A549 (cell line): ENCODE measurements at regions not wholly inside any gene's neighbourhood (a gene's known extent, or its start where the extent isn't known, plus 50 kb on each side); places are given as distances from the start of the nearest gene placed in this dataset.

Experiments used
- ATAC-seq, 2 experiments: fragments of 200-7000 bp in 1 of 2; fragments of >200 bp in 1 of 2; cut with Nextera tagmentation in 1 of 2; cut with Tn5 transposase in 1 of 2; 3 replicates each; pipeline versions ENCODE4 v1.8.0 to v1.9.1; 2018 to 2020; ENCODE audit warnings: mild to moderate bottlenecking in 1 of 2, moderate library complexity in 1 of 2
- CTCF ChIA-PET: fragments of 300-600 bp; sonication (Branson Sonifier 250); formaldehyde crosslinking; extraction: SDS; loops from one replicate; lab custom pipeline; 2021; ENCODE audit warnings: antibody characterized with exemption, inconsistent platforms; lab: Yijun Ruan, JAX
- POLR2A ChIA-PET: fragments of 350-600 bp; formaldehyde crosslinking; extraction: SDS; loops from one replicate; lab custom pipeline; 2021; ENCODE audit warnings: antibody characterized with exemption, inconsistent platforms; lab: Yijun Ruan, JAX
- DNase-seq, 2 experiments: peaks; one replicate each; pipeline versions ENCODE4 v3.0.0 to v3.0.0-alpha.2; 2011 to 2016; ENCODE audit warnings: low read depth in 1 of 2, low spot score in 1 of 2
- FAIRE-seq: peaks from 2 replicates; lab custom pipeline; 2011; peaks lifted over from hg19 to GRCh38; lab: Jason Lieb, UNC
- H3K27ac ChIP-seq, 2 experiments: fragments of >200 bp; sonication (Bioruptor Twin); formaldehyde crosslinking; 3 replicates each; pipeline ENCODE4 v1.5.1; 2016 to 2017
- H3K4me1 ChIP-seq: fragments of >200 bp; sonication (Bioruptor Twin); formaldehyde crosslinking; 3 replicates; pipeline ENCODE4 v1.6.1; 2016
- H3K4me2 ChIP-seq: fragments of >200 bp; sonication (Bioruptor Twin); formaldehyde crosslinking; 3 replicates; pipeline ENCODE4 v1.6.1; 2016
- H3K4me3 ChIP-seq: fragments of >200 bp; sonication (Bioruptor Twin); formaldehyde crosslinking; 3 replicates; pipeline ENCODE4 v1.5.1; 2016
- H3K9me3 ChIP-seq: fragments of >200 bp; sonication (Bioruptor Twin); formaldehyde crosslinking; 3 replicates; pipeline ENCODE4 v1.6.1; 2016
- CBX8 ChIP-seq: fragments of 200-600 bp; sonication (generic); IDR thresholded peaks from 2 replicates; pipeline ENCODE4 v1.6.1; 2016
- CEBPB ChIP-seq, 2 experiments: fragments of >200 bp in 1 of 2; sonication (Bioruptor Twin) in 1 of 2; formaldehyde crosslinking in 1 of 2; IDR thresholded peaks; 2 replicates each; pipeline ENCODE4 v1.6.1; 2012 to 2016
- EHF ChIP-seq: fragments of 250-450 bp; sonication (Bioruptor Pico); IDR thresholded peaks from 2 replicates; pipeline ENCODE4 v1.5.0; 2020; ENCODE audit warnings: mild to moderate bottlenecking
- ELK1 ChIP-seq: fragments of 150-350 bp; IDR thresholded peaks from 2 replicates; pipeline ENCODE4 v1.6.1; 2014; ENCODE audit warnings: low read depth, mild to moderate bottlenecking, low read length
- FOSB ChIP-seq: fragments of 250-450 bp; sonication (Bioruptor Pico); IDR thresholded peaks from 2 replicates; pipeline ENCODE4 v1.5.0; 2020; ENCODE audit warnings: mild to moderate bottlenecking, moderate library complexity
- FOXS1 ChIP-seq: fragments of 250-450 bp; sonication (Bioruptor Pico); IDR thresholded peaks from 2 replicates; pipeline ENCODE4 v1.5.0; 2020; ENCODE audit warnings: mild to moderate bottlenecking, moderate library complexity
- HDAC2 ChIP-seq: fragments of 200-600 bp; sonication (generic); IDR thresholded peaks from 2 replicates; pipeline ENCODE4 v1.6.1; 2016
- HMGXB4 ChIP-seq: fragments of 250-450 bp; sonication (Bioruptor Pico); IDR thresholded peaks from 2 replicates; pipeline ENCODE4 v1.5.0; 2021; ENCODE audit warnings: mild to moderate bottlenecking, moderate library complexity, borderline replicate concordance
- HOXA7 ChIP-seq: fragments of 250-450 bp; sonication (Bioruptor Pico); IDR thresholded peaks from 2 replicates; pipeline ENCODE4 v1.5.0; 2020; ENCODE audit warnings: mild to moderate bottlenecking, moderate library complexity
- HOXB13 ChIP-seq: fragments of 250-450 bp; sonication (Bioruptor Pico); IDR thresholded peaks from 2 replicates; pipeline ENCODE4 v1.5.0; 2020; ENCODE audit warnings: low read depth, mild to moderate bottlenecking, moderate library complexity
- HOXB5 ChIP-seq: fragments of 250-450 bp; sonication (Bioruptor Pico); IDR thresholded peaks from 2 replicates; pipeline ENCODE4 v1.5.0; 2020; ENCODE audit warnings: mild to moderate bottlenecking, moderate library complexity
- JUNB ChIP-seq: fragments of >200 bp; sonication (Bioruptor Twin); formaldehyde crosslinking; IDR thresholded peaks from 2 replicates; pipeline ENCODE4 v1.6.1; 2016
- KDM5A ChIP-seq: fragments of 200-600 bp; sonication (generic); IDR thresholded peaks from 2 replicates; pipeline ENCODE4 v1.6.1; 2016; ENCODE audit warnings: antibody characterized with exemption, mild to moderate bottlenecking
- MAFK ChIP-seq: fragments of 450-650 bp; IDR thresholded peaks from 2 replicates; pipeline ENCODE4 v1.6.1; 2014; ENCODE audit not compliant: partially characterized antibody
- NPAS2 ChIP-seq: fragments of 250-450 bp; sonication (Bioruptor Pico); IDR thresholded peaks from 2 replicates; pipeline ENCODE4 v1.8.0; 2022; ENCODE audit warnings: mild to moderate bottlenecking, moderate library complexity, borderline replicate concordance
- POLR2A ChIP-seq: IDR thresholded peaks from 2 replicates; pipeline ENCODE4 v1.6.1; 2012; ENCODE audit warnings: mild to moderate bottlenecking, low read length
- RCOR1 ChIP-seq: fragments of 150-350 bp; IDR thresholded peaks from 2 replicates; pipeline ENCODE4 v1.6.1; 2014; ENCODE audit warnings: antibody characterized with exemption, low read length, low read depth
- REST ChIP-seq: fragments of 200-600 bp; sonication (generic); IDR thresholded peaks from 2 replicates; pipeline ENCODE4 v1.6.1; 2016; ENCODE audit warnings: antibody characterized with exemption, mild to moderate bottlenecking, moderate library complexity
- TFCP2L1 ChIP-seq: fragments of 250-450 bp; sonication (Bioruptor Pico); IDR thresholded peaks from 2 replicates; pipeline ENCODE4 v1.5.0; 2021; ENCODE audit warnings: mild to moderate bottlenecking
- ZFP36 ChIP-seq: fragments of 450-650 bp; IDR thresholded peaks from 2 replicates; pipeline ENCODE4 v1.6.1; 2014; ENCODE audit warnings: borderline replicate concordance; ENCODE audit not compliant: partially characterized antibody
- ZNF302 ChIP-seq: fragments of 250-450 bp; sonication (Bioruptor Pico); IDR thresholded peaks from 2 replicates; pipeline ENCODE4 v1.9.0; 2021; ENCODE audit warnings: inconsistent platforms, mild to moderate bottlenecking, moderate library complexity
- WGBS: methylation state at CpG from one replicate; pipeline ENCODE4 v1.1.6; 2017; ENCODE audit errors: missing lambda C conversion rate; 5-methylcytosine and 5-hydroxymethylcytosine counted together
- TF ChIP-seq, protein P1 (sequence below): IDR thresholded peaks from 2 replicates; pipeline ENCODE4 v1.6.1; 2012
- TF ChIP-seq, protein P2 (sequence below): fragments of >200 bp; sonication (Bioruptor Twin); formaldehyde crosslinking; IDR thresholded peaks from 3 replicates; pipeline ENCODE4 v1.6.1; 2016

- Histone ChIP-seq H3K4me3 (no peak overlapping the region), H3K4me2 (no peak overlapping the region), H3K4me1 (no peaks in the 10 kb centered on the region), H3K27ac (no peak overlapping the region), H3K9me3 (no peaks in the 10 kb centered on the region)
- ATAC-seq (no peak), DNase-seq (no peak), FAIRE-seq (no peak)
- ChIA-PET CTCF (interaction anchor here (0.5 to 1.7 kb wide), 4 partner anchors 10 to 550 kb away, joined by 3 to 5 read pairs (median 4); no protein-coding TSS in a partner anchor), POLR2A (no interaction called here)
- TF ChIP-seq HDAC2 (no peak), POLR2A (no peak), JUNB (no peak), REST (no peak), ZNF302 (CRISPR knock-in tag) (no peak), CBX8 (no peak)
- TF ChIP-seq, protein P1, sequence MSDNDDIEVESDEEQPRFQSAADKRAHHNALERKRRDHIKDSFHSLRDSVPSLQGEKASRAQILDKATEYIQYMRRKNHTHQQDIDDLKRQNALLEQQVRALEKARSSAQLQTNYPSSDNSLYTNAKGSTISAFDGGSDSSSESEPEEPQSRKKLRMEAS = no peak
- 0% methylated on average over 2 of the region's 2 CpGs for WGBS
Observed at GRCh38 chr12:114291389-114292060, 114.4 kb downstream of the TBX5 start.

GRCh38 chr12:114287821-114288525 lies 118.0 kb downstream of the TBX5 start:
- CTCF ChIA-PET = interaction anchor here (0.8 to 1.2 kb wide), 2 partner anchors 11 to 16 kb away, joined by 3 read pairs; no protein-coding TSS in a partner anchor
- TF ChIP-seq KDM5A (no peak), MAFK (no peak), HOXB13 (no peak), EHF (CRISPR knock-in tag) (no peak), TFCP2L1 (CRISPR knock-in tag) (no peak), CBX8 (no peak), HOXB5 (CRISPR knock-in tag) (no peak)
- TF ChIP-seq, protein P1 = no peak
- TF ChIP-seq, protein P2, sequence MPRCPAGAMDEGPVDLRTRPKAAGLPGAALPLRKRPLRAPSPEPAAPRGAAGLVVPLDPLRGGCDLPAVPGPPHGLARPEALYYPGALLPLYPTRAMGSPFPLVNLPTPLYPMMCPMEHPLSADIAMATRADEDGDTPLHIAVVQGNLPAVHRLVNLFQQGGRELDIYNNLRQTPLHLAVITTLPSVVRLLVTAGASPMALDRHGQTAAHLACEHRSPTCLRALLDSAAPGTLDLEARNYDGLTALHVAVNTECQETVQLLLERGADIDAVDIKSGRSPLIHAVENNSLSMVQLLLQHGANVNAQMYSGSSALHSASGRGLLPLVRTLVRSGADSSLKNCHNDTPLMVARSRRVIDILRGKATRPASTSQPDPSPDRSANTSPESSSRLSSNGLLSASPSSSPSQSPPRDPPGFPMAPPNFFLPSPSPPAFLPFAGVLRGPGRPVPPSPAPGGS = no peak
- H3K4me1 ChIP-seq = no peaks in the 10 kb centered on the region
- FAIRE-seq = no peak
- H3K27ac ChIP-seq = no peak overlapping the region
- POLR2A ChIA-PET = no interaction called here
- H3K4me2 ChIP-seq = no peak overlapping the region
- ATAC-seq = no peak
- no peaks in the 10 kb centered on the region for H3K9me3 ChIP-seq
- no peak for DNase-seq
- H3K4me3 ChIP-seq = no peak overlapping the region
- 26% methylated on average over 3 of the region's 3 CpGs for WGBS

GRCh38 chr12:114286145-114286544 lies 119.8 kb downstream of the TBX5 start:
- H3K4me2 ChIP-seq = no peak overlapping the region
- no peak overlapping the region for H3K27ac ChIP-seq
- FAIRE-seq (no peak), DNase-seq (no peak), ATAC-seq (no peak)
- no peak overlapping the region for H3K4me3 ChIP-seq
- ChIA-PET POLR2A (no interaction called here), CTCF (no interaction called here)
- H3K9me3 ChIP-seq = no peaks in the 10 kb centered on the region
- WGBS = 7% methylated on average over 2 of the region's 2 CpGs
- H3K4me1 ChIP-seq = no peaks in the 10 kb centered on the region
- no peak for TF ChIP-seq ELK1
- TF ChIP-seq ZFP36 = no peak
- TF ChIP-seq NPAS2 (CRISPR knock-in tag) = no peak
- TF ChIP-seq FOXS1 (CRISPR knock-in tag) = no peak
- no peak for TF ChIP-seq HMGXB4 (CRISPR knock-in tag)
- TF ChIP-seq ZNF302 (CRISPR knock-in tag) = no peak
- no peak for TF ChIP-seq FOSB
- no peak for TF ChIP-seq HOXA7 (CRISPR knock-in tag)
- no peak for TF ChIP-seq CEBPB (IDR thresholded peaks at IDR 0.05)
- no peak for TF ChIP-seq RCOR1
- TF ChIP-seq, protein P2 = no peak
- TF ChIP-seq, protein P1 = no peak
